Fibroblast of lung (primary cell): ENCODE measurements at regions not wholly inside any gene's neighbourhood (a gene's known extent, or its start where the extent isn't known, plus 50 kb on each side); places are given as distances from the start of the nearest gene placed in this dataset.

Source experiments
- DNase-seq, 2 donors: peaks; one replicate each; pipeline versions ENCODE4 v3.0.0 to v3.0.0-alpha.2; 2010; ENCODE audit warnings: low read depth in 2 of 2
- H2AFZ ChIP-seq: 2 replicates; pipeline ENCODE4 v1.5.1; 2012; ENCODE audit warnings: low read length, control low read depth, inconsistent platforms
- H3K27ac ChIP-seq: 2 replicates; pipeline ENCODE4 v1.5.1; 2011; ENCODE audit warnings: low read length, control low read depth; ENCODE audit not compliant: insufficient read depth
- H3K27me3 ChIP-seq: 2 replicates; pipeline ENCODE4 v1.5.1; 2011; ENCODE audit warnings: mild to moderate bottlenecking, low read length; ENCODE audit not compliant: control insufficient read depth, insufficient read depth
- H3K36me3 ChIP-seq: 2 replicates; pipeline ENCODE4 v1.5.1; 2011; ENCODE audit warnings: low read length; ENCODE audit not compliant: control insufficient read depth, insufficient read depth
- H3K4me1 ChIP-seq: 2 replicates; pipeline ENCODE4 v1.5.1; 2011; ENCODE audit warnings: low read length; ENCODE audit not compliant: control insufficient read depth, insufficient read depth; ENCODE audit errors: extremely low read depth
- H3K4me2 ChIP-seq: 2 replicates; pipeline ENCODE4 v1.5.1; 2011; ENCODE audit warnings: low read length, control low read depth; ENCODE audit not compliant: insufficient read depth; ENCODE audit errors: extremely low read depth
- H3K4me3 ChIP-seq, 4 experiments: fragments of 200-600 bp in 1 of 4; sonication (generic) in 1 of 4; replicated peaks in 1 of 4; 2 replicates each; pipeline ENCODE4 v1.5.1; 2011 to 2016; ENCODE audit warnings: low read length in 4 of 4, low read depth in 3 of 4, mild to moderate bottlenecking in 3 of 4, control low read depth in 2 of 4, inconsistent platforms in 1 of 4, mixed read lengths in 1 of 4; ENCODE audit not compliant: insufficient read depth in 1 of 4; ENCODE audit errors: control extremely low read depth in 1 of 4
- H3K79me2 ChIP-seq: 2 replicates; pipeline ENCODE4 v1.5.1; 2012; ENCODE audit warnings: mild to moderate bottlenecking, low read length, inconsistent platforms; ENCODE audit not compliant: control insufficient read depth, insufficient read depth
- H3K9ac ChIP-seq: 2 replicates; pipeline ENCODE4 v1.5.1; 2011; ENCODE audit warnings: mild to moderate bottlenecking, low read length, control low read depth; ENCODE audit not compliant: insufficient read depth
- H3K9me3 ChIP-seq: 2 replicates; pipeline ENCODE4 v1.5.1; 2012; ENCODE audit warnings: low read depth, low read length; ENCODE audit not compliant: control insufficient read depth, insufficient read depth
- H4K20me1 ChIP-seq: 2 replicates; pipeline ENCODE4 v1.5.1; 2011; ENCODE audit warnings: low read length; ENCODE audit not compliant: control insufficient read depth, insufficient read depth; ENCODE audit errors: extremely low read depth
- EZH2 ChIP-seq: IDR thresholded peaks from 2 replicates; pipeline ENCODE4 v1.5.1; 2012; ENCODE audit warnings: low read length, control low read depth, mild to moderate bottlenecking; ENCODE audit errors: missing control alignments
- TF ChIP-seq, protein P1 (sequence below), 2 donors: IDR thresholded peaks in 1 of 2; conservative IDR thresholded peaks in 1 of 2; 1 replicate in 1 of 2; 2 replicates in 1 of 2; pipeline ENCODE4 v1.5.1; 2011 to 2012; ENCODE audit warnings: low read length in 2 of 2, control low read depth in 1 of 2, inconsistent platforms in 1 of 2, low read depth in 1 of 2, mild to moderate bottlenecking in 1 of 2

DNA sequence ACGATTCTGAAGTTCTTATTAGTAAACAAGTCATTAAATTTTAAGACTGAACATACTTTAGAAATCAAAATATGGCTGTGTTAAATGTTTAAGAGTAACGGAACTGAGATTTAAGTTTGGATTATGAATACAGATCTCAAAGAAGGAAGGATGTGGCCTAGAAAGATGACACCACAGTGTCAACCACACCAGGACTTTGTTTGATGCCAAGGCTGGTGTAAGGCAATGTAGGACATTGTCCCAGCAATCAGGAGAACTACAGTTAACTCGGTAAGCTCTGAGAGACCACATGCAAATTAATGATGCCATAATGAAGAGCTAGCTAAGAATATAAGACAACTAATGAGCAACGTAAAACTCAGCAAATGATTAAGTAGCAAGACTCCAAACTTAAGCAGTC, 932.9 kb downstream of the ADGRL2 start:
- H3K27ac ChIP-seq: no peak overlapping the region
- no peak for DNase-seq
- no peaks in the 10 kb centered on the region for H3K4me1 ChIP-seq
- no peaks in the 10 kb centered on the region for H3K9me3 ChIP-seq
- H2AFZ ChIP-seq: no peak overlapping the region
- no peaks in the 10 kb centered on the region for H3K79me2 ChIP-seq
- no peak overlapping the region for H3K4me2 ChIP-seq
- TF ChIP-seq, protein P1, sequence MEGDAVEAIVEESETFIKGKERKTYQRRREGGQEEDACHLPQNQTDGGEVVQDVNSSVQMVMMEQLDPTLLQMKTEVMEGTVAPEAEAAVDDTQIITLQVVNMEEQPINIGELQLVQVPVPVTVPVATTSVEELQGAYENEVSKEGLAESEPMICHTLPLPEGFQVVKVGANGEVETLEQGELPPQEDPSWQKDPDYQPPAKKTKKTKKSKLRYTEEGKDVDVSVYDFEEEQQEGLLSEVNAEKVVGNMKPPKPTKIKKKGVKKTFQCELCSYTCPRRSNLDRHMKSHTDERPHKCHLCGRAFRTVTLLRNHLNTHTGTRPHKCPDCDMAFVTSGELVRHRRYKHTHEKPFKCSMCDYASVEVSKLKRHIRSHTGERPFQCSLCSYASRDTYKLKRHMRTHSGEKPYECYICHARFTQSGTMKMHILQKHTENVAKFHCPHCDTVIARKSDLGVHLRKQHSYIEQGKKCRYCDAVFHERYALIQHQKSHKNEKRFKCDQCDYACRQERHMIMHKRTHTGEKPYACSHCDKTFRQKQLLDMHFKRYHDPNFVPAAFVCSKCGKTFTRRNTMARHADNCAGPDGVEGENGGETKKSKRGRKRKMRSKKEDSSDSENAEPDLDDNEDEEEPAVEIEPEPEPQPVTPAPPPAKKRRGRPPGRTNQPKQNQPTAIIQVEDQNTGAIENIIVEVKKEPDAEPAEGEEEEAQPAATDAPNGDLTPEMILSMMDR (conservative IDR thresholded peaks at IDR 0.05 in 1 of 2, IDR thresholded peaks at IDR 0.05 in 1 of 2; ENCODE audit: low read depth in 1 of 2, low read length in 2 of 2): no peak
- TF ChIP-seq EZH2: no peak
- no peak overlapping the region for H3K4me3 ChIP-seq
- no peak overlapping the region for H3K9ac ChIP-seq
- no peaks in the 10 kb centered on the region for H3K36me3 ChIP-seq
- H3K27me3 ChIP-seq: no peaks in the 10 kb centered on the region
- no peaks in the 10 kb centered on the region for H4K20me1 ChIP-seq

DNA sequence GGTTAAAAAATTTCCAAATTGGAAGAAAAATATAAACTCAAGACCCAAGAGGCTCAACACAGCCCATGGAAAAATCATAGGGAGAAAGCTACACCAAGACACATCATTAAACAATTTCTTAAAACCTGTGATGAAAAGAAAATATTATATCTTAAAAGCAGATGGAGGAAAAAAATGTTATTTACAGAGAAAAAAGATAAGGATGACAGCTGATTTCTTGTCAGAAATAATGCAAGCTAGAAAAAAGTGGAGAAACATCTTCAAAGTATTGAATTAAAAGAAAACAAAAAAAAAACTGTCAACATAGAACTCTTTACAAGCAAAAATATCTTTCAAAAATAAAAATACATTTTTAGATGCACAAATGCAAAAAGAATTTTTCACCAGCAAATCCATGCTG, 930.5 kb downstream of the ADGRL2 start:
- no peaks in the 10 kb centered on the region for H3K79me2 ChIP-seq
- H3K4me1 ChIP-seq: no peaks in the 10 kb centered on the region
- H3K4me2 ChIP-seq: no peak overlapping the region
- no peaks in the 10 kb centered on the region for H3K27me3 ChIP-seq
- no peaks in the 10 kb centered on the region for H3K36me3 ChIP-seq
- no peak for DNase-seq
- H3K27ac ChIP-seq: no peak overlapping the region
- no peak overlapping the region for H3K4me3 ChIP-seq
- no peak overlapping the region for H2AFZ ChIP-seq
- no peaks in the 10 kb centered on the region for H4K20me1 ChIP-seq
- no peak for TF ChIP-seq EZH2
- TF ChIP-seq, protein P1 (conservative IDR thresholded peaks at IDR 0.05 in 1 of 2, IDR thresholded peaks at IDR 0.05 in 1 of 2; ENCODE audit: low read depth in 1 of 2, low read length in 2 of 2): no peak
- H3K9ac ChIP-seq: no peak overlapping the region
- no peaks in the 10 kb centered on the region for H3K9me3 ChIP-seq

DNA sequence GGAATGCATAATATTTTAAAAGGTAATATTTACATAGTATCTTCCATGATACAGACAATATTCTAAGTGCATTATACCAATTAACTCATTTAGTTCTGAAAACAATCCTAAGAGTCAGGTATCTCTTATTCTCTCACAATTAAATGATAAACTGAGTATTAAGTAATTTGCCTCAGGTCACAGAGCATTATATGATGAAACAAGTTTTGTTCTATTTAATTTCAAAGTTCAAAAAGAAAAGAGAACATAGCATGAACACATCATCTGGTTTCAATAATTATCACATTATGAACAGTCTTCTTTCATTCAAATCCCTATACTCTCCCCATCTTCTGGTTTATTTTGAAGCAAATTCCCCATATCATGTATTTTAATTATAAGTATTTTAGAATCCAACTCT, 927.5 kb downstream of the ADGRL2 start:
- no peaks in the 10 kb centered on the region for H3K27me3 ChIP-seq
- H3K4me3 ChIP-seq: no peak overlapping the region
- no peak overlapping the region for H3K9ac ChIP-seq
- TF ChIP-seq, protein P1 (conservative IDR thresholded peaks at IDR 0.05 in 1 of 2, IDR thresholded peaks at IDR 0.05 in 1 of 2; ENCODE audit: low read depth in 1 of 2, low read length in 2 of 2): no peak
- TF ChIP-seq EZH2: no peak
- no peak overlapping the region for H3K27ac ChIP-seq
- no peaks in the 10 kb centered on the region for H4K20me1 ChIP-seq
- no peak for DNase-seq
- no peaks in the 10 kb centered on the region for H3K79me2 ChIP-seq
- H2AFZ ChIP-seq: no peak overlapping the region
- H3K4me2 ChIP-seq: no peak overlapping the region
- no peaks in the 10 kb centered on the region for H3K4me1 ChIP-seq
- no peaks in the 10 kb centered on the region for H3K36me3 ChIP-seq
- H3K9me3 ChIP-seq: no peaks in the 10 kb centered on the region
